GM18907 (cell line): ENCODE measurements at regions not wholly inside any gene's neighbourhood (a gene's known extent, or its start where the extent isn't known, plus 50 kb on each side); places are given as distances from the start of the nearest gene placed in this dataset.
"Not testable (repeated sequence)": the region's sequence is repeated elsewhere in the genome, so short reads cannot be mapped to it uniquely, and the experiment has no call there.

Experiments
- ATAC-seq: cut with Tn5 transposase; IDR thresholded peaks from one replicate; pipeline ENCODE4 v1.9.1; 2021; ENCODE audit warnings: mild to moderate bottlenecking, moderate library complexity; ENCODE audit not compliant: unreplicated experiment

DNA sequence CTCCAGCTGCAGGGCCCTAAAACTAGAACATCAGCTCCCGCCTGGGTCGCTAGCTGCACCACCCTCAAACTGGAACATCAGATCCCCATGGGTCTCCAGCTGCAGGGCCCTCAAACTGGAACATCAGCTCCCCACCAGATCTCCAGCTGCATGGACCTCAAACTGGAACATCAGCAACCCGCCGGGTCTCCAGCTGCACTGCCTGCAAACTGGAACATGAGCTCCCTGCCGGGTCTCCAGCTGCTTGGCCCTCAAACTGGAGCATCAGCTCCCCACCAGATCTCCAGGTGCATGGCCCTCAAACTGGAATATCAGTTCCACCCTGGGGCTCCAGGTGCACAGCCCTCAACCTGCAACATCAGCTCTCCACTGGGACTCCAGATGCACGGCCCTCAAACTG lies 82.7 kb downstream of the TFRC start:
- ATAC-seq: not testable (repeated sequence)

DNA sequence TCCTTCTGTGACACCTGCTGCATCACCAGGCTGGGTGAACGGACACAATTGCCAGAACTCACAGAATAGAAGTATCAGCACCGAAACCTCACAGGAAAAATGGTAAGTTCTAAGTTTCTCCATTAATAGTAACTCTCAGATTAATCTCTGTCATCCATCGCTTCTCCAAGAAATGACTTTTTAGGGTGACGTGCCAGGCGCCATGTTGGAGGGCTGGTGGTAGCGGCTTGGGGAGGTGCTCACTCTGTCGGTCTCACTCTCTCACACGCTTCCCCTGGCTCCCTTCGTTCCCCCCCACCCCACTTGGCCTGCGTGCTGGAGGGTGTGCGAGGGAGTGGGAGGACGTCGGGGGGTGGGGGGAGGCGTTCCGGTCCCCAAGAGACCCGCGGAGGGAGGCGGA lies 85.6 kb downstream of the TFRC start:
- ATAC-seq: not testable (repeated sequence)

DNA sequence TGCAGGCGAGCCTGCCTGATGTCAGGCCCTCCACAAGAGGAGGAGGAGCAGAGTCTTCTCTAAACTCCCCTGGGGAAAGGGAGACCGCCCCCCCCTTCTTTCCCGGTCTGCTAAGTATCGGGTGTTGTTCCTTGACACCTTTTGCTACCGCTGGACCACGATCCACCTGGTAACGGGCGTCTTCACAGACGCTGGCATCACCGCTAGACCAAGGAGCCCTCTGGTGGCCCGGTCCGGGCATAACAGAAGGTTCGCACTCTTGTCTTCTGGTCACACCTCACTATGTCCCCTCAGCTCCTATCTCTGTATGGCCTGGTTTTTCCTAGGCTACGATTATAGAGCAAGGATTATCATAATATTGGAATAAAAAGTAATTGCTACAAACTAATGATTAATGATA lies 86.0 kb upstream of the TNK2 start:
- ATAC-seq: not testable (repeated sequence)

DNA sequence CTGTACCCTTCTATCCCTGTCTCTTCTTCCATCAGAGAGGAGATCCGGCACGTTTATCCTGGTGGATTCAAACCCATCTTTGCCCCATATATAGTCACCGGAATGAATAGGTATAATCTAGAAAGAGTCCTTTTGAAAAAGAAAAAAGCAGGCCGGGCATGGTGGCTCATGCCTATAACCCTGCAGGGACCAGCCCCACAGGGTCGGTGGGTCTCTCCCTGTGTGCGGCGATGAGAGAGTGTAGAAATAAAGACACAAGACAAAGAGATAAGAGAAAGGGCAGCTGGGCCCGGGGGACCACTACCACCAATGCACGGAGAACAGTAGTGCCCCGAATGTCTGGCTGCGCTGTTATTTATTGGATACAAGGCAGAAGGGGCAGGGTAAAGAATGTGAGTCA lies 85.3 kb upstream of the TNK2 start:
- ATAC-seq: not testable (repeated sequence)

DNA sequence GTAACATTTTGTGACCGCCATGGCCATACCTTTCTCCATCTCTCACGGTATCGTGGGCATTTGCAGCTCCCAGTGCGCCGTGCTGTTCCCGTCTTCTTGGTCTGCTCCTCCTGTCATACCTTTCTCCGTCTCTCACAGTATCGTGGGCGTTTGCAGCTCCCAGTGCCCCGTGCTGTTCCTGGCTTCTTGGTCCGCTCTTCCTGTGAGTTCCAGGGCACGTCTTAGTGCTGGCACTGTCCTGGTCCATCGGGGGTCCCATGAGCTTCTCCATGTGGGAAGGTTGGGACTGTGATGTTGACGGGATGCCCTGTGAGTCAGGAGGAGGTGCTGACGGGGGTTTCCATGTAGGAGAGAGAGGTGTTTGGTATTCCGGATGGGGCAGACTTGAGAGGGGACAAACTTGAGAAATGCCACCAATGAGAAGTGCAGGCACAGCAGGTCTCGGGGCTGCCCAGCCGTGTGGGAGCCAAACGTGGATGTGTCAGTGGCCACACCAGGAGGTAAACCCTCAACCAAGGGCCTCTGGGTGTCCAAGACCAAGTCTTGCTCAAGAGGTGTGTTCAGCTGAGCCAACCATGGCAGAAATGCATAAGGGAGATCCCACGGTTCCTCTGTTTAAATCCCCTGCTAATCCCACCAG lies 84.7 kb upstream of the TNK2 start:
- ATAC-seq: not testable (repeated sequence)

DNA sequence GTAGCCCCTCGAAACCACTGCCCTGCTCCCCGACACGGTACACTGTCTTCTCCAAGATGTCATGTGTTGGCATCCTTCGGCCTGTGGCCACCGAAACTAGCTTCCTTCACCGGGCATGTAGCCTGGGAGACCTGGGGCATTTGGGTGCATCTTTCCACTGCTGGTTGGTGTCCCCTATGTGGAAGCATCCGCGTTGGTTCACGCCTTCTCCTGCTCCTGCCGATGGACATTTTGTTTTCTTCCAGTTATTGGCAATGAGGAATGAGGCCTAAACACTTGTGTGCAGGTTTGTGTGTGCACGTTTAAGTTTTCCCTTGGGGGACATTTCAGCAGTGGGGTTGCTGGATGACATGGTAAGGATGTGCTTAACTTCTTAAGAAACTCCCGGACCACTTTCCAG lies 83.6 kb upstream of the TNK2 start:
- ATAC-seq: not testable (repeated sequence)

DNA sequence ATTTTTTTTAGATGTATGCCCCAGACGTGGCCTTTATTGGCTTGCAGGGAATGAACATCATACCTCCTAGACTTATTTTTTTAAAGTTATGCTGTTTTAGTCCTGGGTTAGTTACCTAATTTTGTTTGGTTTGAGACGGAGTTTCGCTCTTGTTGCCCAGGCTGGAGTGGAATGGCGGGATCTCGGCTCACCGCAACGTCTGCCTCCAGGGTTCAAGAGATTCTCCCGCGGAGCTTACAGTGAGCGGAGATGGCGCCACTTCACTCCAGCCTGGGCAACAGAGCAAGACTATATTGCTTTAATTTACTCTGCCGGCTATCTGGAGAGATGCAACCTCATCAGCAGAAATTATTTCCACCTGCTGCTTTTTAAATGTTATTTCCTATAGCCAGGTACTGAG lies 82.9 kb upstream of the TNK2 start:
- not testable (repeated sequence) for ATAC-seq

DNA sequence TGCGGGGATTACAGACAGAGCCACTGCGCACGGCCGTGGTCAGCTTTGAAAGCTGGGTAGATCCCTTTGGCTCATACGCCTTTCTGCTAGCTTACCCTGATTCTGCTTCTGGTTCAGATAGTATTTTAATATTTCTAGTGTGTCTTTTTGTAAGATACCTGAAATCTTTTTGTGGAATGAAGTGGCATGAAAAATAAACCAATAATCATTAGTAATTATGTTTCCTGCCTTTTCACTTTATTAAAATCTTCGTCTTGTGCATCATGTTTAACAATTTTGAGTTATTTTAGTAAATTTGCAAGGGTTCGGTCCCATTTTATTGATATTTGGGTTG lies 82.5 kb upstream of the TNK2 start:
- ATAC-seq: not testable (repeated sequence)

DNA sequence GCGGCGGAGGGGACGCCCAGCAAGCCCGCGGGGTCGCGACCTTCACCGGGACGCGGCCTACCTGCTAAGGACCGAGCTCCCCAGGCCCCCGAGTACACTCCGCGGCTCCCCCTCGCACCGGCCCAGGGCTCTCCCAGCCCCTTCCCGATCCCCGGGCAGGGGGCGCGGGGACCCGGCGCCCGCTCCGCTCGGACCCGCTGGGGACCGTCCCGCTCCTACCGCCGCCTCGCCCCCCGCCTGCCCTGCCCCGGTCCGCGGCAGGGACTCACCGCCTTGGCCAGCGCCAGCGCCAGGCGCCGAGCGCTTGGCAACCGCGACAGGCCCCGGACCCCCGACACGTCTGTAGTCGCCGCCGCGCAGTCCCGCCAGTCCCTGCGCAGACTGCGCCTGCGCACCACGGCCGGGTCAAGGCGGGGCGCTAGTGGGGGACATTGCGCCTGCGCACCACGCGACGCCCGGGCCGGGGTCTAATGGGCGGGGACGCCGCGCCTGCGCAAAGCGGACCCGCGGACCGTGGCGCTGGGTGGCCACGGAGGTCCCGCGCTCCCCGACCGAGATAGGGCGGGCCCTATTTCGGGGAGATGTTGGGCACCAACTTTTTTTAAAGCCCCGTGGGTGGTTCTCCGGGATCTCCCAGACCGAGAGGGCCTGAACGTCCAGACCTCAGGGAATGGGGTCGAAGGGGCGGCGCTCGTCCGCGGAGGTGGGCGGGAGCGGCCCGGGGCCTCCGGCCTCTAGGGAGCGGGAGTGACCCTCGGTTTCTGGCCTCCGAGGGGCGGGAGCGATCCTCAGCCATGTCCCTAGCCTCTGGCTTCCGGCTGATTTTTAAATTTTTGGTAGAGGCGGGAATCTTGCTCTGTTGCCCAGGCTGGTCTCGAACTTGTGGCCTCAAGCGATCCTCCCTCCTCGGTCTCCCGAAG lies 81.8 kb upstream of the TNK2 start:
- peak; percentile 89 for ATAC-seq

DNA sequence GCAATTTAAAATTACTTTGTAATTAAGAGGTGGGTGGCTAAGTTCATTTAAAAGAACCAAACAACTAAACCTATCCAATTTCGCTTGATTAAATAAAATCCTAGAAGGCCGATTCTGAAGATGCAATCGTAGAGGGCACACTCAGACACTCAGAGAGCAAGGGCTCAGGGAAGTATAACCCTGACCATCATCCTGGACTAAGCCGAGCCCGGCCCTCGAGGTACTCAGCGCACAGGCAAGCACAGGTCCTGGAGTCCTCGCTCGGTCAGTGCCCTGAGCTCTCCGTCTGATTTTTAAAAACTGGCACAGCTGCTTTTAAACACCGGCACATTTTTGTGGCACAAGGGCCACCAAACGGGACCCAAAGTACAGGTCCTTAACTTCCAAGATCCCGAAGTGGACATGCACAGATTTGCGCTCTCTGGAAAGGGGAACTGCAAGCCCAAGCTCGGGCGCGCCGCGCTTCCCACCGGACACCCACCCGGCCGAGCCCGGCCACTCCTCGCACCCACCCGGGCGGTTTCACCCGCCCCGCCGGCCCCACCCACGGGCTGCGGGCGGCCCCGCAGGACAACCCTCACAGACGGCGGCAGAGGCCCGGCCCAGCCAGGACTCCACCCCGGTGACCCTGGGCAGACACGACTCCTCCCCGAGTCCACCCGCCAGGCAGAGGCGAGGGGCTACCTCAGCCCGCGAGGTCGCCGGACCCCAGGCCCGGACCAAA lies 81.0 kb upstream of the TNK2 start:
- ATAC-seq: peak; percentile 33

DNA sequence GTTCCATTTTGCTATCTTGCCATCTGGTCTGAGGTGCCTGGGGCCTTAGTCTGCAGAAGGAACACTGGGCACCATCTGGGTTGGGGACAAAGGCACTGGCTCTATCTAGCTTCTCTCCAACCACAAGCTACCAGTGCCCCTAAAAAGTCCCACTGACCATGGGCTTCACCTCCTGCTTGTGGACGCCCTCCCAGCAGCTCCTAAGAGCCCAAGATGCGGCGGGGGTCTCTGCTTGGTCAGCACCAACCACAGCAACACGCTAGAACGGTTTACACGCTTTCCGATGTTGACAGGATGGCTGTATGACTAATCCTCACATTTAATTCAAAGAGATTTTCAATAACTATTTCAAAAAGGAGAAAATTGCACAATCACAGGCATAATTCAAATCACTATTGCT lies 80.4 kb upstream of the TNK2 start:
- not testable (repeated sequence) for ATAC-seq

DNA sequence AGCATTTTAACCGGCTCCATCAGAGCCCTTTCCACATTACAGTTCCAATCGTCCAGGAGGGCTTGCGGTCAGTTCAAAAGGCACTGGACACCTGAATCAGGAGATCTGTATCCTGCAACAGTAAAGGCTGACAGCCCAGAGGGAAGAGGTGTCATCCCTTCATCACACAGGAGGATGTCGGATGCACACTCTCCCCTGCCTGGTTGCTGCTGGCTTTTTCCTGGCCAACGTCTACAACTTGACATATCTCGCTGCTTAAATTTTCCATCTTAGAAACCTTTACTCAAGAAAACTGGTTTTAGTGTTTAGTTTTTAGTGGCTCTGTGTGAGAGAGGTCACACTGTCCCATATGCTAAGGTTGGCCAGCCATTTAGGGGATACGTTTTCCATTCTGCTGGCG lies 78.7 kb upstream of the TNK2 start:
- ATAC-seq: not testable (repeated sequence)

DNA sequence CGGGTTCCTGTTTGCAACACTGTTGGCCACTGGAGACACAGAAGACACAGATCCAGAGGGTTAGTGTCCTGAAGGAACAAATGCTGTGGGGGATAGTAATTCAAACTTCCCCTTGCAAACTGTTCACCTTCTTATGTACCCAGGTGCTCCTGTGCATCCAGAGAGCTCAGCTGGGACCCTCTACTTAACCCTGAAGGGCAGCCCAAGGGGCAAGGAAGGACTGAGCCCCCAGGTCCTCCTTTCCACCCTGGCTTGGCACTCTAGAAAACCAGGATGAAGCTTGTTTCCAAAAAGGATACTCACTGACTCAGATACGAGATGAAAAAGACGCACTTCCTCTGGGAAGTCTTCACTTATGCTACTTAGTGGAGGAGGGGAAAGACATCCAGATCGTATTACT lies 78.2 kb upstream of the TNK2 start:
- ATAC-seq: not testable (repeated sequence)

DNA sequence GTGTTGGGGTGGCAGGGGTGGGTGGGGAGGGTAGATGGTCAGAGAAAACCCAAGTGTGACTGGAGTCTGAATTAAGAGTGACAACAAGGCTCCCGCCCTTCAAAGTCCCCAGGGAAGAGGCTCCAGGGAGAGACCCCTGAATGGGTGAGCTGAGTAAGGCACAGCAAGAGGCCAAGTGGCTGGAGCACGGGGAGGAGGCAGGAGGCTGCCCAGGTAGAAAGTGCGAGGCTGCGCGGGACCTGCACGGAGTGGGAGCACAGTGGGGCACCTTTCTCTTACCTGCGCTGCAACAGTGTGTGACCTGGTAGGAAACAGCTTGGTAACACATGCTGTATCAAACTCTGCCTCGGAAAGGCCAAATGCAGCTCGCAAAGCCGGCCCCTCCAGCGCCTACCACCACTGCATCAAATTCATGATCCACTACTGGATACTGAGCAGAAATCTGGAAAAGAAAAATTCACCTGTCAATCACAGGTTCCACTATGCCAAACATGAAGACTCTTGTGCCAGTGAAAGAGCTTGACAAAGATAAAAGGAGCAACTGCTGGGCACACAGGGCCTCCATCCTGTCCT lies 77.1 kb upstream of the TNK2 start:
- not testable (repeated sequence) for ATAC-seq

DNA sequence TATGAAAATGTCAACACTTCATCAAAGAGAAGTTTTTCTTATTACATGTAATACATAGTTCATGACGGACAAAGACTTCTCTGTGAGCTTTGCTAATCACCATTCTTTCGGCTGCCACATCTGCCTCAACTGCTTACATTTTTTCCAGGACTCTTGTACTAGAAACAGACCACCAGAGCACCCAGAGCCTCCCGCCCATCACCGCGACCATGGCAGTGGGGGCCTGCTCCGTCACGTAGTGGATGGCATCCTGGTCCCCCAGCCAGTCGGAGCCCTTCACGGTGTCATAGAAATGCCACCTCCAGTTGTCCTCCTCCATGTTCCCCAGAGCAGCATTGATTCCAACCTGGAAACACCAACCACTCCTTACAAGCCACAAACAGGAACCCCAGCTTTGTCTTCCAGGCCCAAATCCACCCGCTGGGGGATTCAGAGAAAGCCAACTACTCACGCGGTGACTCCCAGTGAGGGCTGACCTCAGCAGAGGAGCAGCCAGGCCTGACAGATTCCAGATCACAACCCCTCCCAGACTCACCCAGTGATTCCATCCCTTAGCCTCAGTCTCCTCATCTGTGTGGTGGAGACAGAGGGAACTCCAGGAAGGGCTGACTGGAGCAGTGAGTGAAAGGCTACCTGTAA lies 76.2 kb upstream of the TNK2 start:
- not testable (repeated sequence) for ATAC-seq

DNA sequence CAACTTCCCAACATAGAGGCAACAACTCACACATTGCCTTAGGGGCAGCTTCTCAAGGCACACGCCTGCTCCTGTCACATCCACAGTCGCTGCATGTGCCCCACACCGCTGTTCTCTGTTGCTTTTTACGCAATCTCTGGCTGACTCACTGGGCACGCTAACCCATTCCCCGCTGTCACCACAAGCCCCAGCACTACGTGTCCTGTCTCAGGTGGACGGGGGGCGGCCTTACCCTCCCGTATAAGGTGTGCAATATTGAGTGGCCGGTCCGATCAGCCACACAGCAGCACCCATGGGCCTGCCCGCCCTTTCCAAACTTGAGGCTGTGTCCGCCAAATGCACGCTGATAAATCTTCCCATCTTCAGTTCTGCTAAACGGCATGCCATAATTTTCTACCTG lies 75.5 kb upstream of the TNK2 start:
- not testable (repeated sequence) for ATAC-seq

DNA sequence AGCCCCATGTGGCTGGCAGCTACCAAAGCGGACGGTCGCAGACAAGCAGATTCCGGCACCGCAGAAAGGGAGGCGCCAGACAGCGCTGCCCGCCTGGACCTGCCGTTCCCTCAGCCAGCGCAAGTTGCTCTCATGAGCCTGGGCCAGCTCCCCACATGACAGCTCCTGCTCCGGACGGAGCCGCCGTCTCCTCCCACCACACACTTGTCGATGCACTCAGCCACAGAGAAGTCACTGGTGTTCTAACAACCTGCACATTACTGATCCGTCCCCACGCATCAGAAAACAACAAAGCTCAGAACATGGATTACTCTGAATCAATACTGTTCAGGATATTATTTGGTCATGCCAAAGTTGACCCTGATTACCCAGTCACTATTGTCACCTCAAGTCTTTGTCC lies 74.4 kb upstream of the TNK2 start:
- ATAC-seq: not testable (repeated sequence)

DNA sequence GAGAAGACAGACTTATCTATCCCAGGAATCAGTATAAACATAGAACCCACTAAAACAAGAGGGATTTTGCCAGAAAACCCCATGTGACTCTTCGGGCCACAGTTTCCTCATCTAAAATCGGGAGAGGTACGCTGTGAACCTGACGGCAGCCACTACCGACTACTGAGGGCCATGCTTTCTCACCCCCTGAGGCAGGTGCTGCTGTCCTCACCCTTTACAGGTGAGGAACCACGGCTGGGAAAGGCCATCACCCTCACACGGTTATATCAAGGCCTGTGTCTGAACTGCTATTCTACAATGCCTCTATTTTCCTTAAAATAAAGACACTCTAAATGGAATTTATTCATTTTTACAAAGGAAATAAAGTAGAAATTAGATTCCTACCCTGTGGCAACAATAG lies 73.4 kb upstream of the TNK2 start:
- ATAC-seq: not testable (repeated sequence)

DNA sequence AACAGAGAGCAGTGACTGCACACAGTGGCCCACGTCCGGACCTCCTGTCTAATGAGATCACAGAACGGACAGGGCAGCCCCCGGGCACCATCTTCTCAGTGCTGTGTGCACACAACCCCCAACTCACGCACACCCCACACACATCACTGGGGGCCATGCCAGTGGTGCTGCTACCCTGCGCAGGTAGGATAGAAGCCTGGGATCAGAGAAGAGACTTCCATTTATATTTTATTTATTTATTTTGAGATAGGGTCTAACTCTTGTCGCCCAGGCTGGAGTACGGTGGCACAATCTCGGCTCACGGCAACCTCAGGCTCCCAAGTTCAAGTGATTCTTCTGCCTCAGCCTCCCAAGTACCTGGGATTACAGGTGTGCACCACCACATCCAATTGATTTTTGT lies 71.5 kb upstream of the TNK2 start:
- ATAC-seq: not testable (repeated sequence)

DNA sequence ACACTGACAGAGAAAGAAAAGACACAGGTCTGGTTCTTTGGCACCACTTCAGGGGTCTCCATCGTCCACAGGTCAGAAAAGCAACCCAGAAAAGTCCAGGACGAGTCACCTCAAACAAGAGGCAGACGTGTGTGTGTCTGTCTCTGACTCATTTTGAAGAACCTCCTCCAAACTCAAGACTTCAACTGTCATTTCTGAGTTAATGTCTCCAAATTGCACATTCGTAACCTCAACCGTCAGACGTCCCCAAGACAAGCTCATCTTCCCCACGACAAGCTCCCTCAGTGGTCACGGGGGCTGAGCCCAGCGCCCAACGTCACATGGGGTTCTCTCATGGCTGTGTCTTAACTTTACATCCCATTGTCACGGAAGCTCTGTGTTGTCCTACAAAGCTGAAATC lies 70.2 kb upstream of the TNK2 start:
- ATAC-seq: not testable (repeated sequence)

DNA sequence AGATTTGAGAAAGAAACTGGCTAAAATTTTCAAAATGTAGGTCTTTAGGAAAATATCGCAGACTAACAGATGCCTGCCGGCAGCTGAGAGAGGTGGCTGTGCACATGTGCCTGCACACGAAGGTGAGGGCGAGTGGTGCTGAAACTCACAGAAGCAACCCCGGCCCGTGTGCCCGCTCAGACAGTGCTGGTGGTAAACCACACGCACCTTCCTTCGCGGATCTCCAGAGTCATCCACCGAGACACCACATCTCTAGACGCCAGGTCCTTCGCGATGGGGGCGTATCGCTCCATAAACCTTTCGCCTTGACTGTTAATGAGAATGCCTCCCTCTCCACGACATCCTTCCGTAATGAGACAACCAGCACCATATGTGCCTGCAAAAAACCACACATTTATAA lies 68.5 kb upstream of the TNK2 start:
- not testable (repeated sequence) for ATAC-seq
